HepG2 (cell line): ENCODE measurements at regions not wholly inside any gene's neighbourhood (a gene's known extent, or its start where the extent isn't known, plus 50 kb on each side); places are given as distances from the start of the nearest gene placed in this dataset.

ENCODE experiments used
- ATAC-seq: fragments of 200-7000 bp; cut with Tn5 transposase; 3 replicates; pipeline ENCODE4 v1.9.1; 2020; ENCODE audit warnings: mild to moderate bottlenecking, moderate library complexity
- BruUV-seq: library from RNA; stranded (reverse); fragments of 400-500 nt; replicated peaks from 2 replicates; lab custom pipeline; 2021; lab: Mats Ljungman, UMichigan
- CTCF ChIA-PET: fragments of 300-600 bp; formaldehyde crosslinking; extraction: SDS; loops from one replicate; lab custom pipeline; 2021; ENCODE audit warnings: low total read pairs, inconsistent platforms, low intra/inter-chr PET ratio; lab: Yijun Ruan, JAX
- POLR2A ChIA-PET: fragments of 350-600 bp; sonication (Branson Sonifier 250); formaldehyde crosslinking; loops from one replicate; lab custom pipeline; 2020; ENCODE audit warnings: antibody characterized with exemption, inconsistent platforms; lab: Yijun Ruan, JAX
- DNase-seq: peaks from one replicate; pipeline ENCODE4 v3.0.0-alpha.2; 2015; ENCODE audit warnings: low spot score
- FAIRE-seq: peaks from 3 replicates; lab custom pipeline; 2011; peaks lifted over from hg19 to GRCh38; lab: Jason Lieb, UNC
- H2AFZ ChIP-seq: one replicate; pipeline ENCODE4 v1.6.1; 2011; ENCODE audit warnings: low read length, inconsistent platforms
- H3K27ac ChIP-seq: fragments of 300-600 bp; 3 replicates; pipeline ENCODE4 v1.8.0; 2011; ENCODE audit warnings: mixed run types, mild to moderate bottlenecking, mixed read lengths, low read length, inconsistent platforms; ENCODE audit not compliant: insufficient read depth; ENCODE audit errors: extremely low read length
- H3K27me3 ChIP-seq, 2 experiments: fragments of 200-600 bp in 1 of 2; 2 replicates in 1 of 2; 3 replicates in 1 of 2; pipeline versions ENCODE4 v1.6.0 to v1.8.0; 2011; ENCODE audit warnings: low read length in 2 of 2, mild to moderate bottlenecking in 2 of 2, moderate library complexity in 2 of 2, inconsistent platforms in 1 of 2; ENCODE audit not compliant: insufficient read depth in 2 of 2, control insufficient read depth in 1 of 2
- H3K36me3 ChIP-seq, 2 experiments: fragments of 200-600 bp in 1 of 2; replicated peaks in 1 of 2; 2 replicates in 1 of 2; 3 replicates in 1 of 2; pipeline versions ENCODE4 v1.5.1 to v1.8.0; 2011; ENCODE audit warnings: low read length in 2 of 2, inconsistent platforms in 1 of 2; ENCODE audit not compliant: insufficient read depth in 2 of 2, control insufficient read depth in 1 of 2
- H3K4me1 ChIP-seq: 2 replicates; pipeline ENCODE4 v1.5.1; 2012; ENCODE audit warnings: low read length, inconsistent platforms; ENCODE audit not compliant: insufficient read depth
- H3K4me2 ChIP-seq: 2 replicates; pipeline ENCODE4 v1.6.0; 2011; ENCODE audit warnings: low read depth, low read length, inconsistent platforms
- H3K4me3 ChIP-seq, 3 experiments: fragments of 200-600 bp in 1 of 3; sonication (generic), shearing (Covaris generic) in 1 of 3; replicated peaks in 1 of 3; 2 replicates each; pipeline ENCODE4 v1.5.1; 2011 to 2016; ENCODE audit warnings: low read length in 3 of 3, inconsistent platforms in 2 of 3, low read depth in 2 of 3, mild to moderate bottlenecking in 2 of 3, control low read depth in 1 of 3, mixed read lengths in 1 of 3; ENCODE audit not compliant: insufficient read depth in 1 of 3
- H3K79me2 ChIP-seq: one replicate; pipeline ENCODE4 v1.6.1; 2011; ENCODE audit warnings: low read length, inconsistent platforms; ENCODE audit not compliant: insufficient read depth
- H3K9ac ChIP-seq: 2 replicates; pipeline ENCODE4 v1.6.0; 2011; ENCODE audit warnings: mild to moderate bottlenecking, low read depth, low read length, inconsistent platforms; ENCODE audit not compliant: insufficient read depth
- H3K9me3 ChIP-seq: 2 replicates; pipeline ENCODE4 v1.5.1; 2012; ENCODE audit warnings: mild to moderate bottlenecking, low read length
- H4K20me1 ChIP-seq: 2 replicates; pipeline ENCODE4 v1.6.0; 2011; ENCODE audit warnings: inconsistent platforms, mild to moderate bottlenecking, low read length, moderate library complexity; ENCODE audit not compliant: insufficient read depth
- ARNT2 ChIP-seq: sonication (generic); formaldehyde crosslinking; IDR thresholded peaks from 2 replicates; pipeline ENCODE4 v1.8.0; 2022; ENCODE audit warnings: mild to moderate bottlenecking, low read depth, missing genetic modification reagents, moderate library complexity
- ATAD3A ChIP-seq: sonication (generic); formaldehyde crosslinking; IDR thresholded peaks from 2 replicates; pipeline ENCODE4 v1.4.0; 2020; ENCODE audit warnings: missing genetic modification reagents
- BHLHE40 ChIP-seq: IDR thresholded peaks from 2 replicates; pipeline ENCODE4 v1.6.1; 2011; ENCODE audit warnings: low read length, improper control_type of control experiment
- CBX5 ChIP-seq: sonication (generic); formaldehyde crosslinking; IDR thresholded peaks from 2 replicates; pipeline ENCODE4 v1.4.0; 2020; ENCODE audit warnings: missing genetic modification reagents, borderline replicate concordance
- KLF11 ChIP-seq: IDR thresholded peaks from 2 replicates; pipeline ENCODE4 v1.6.1; 2016; ENCODE audit warnings: missing compliant biosample characterization
- KLF15 ChIP-seq: sonication (generic); formaldehyde crosslinking; IDR thresholded peaks from 2 replicates; pipeline ENCODE4 v1.8.1; 2023; ENCODE audit warnings: borderline replicate concordance, mild to moderate bottlenecking, inconsistent platforms, missing genetic modification reagents, mixed read lengths
- ZFX ChIP-seq: sonication (generic); formaldehyde crosslinking; IDR thresholded peaks from 2 replicates; pipeline ENCODE4 v1.4.0; 2020; ENCODE audit warnings: mild to moderate bottlenecking, low read depth, missing genetic modification reagents, moderate library complexity
- WGBS: methylation state at CpG from one replicate; pipeline ENCODE4 v1.1.6; 2017; ENCODE audit warnings: low lambda C conversion rate; 5-methylcytosine and 5-hydroxymethylcytosine counted together
- in situ Hi-C: cut with HindIII; loops from 2 replicates; pipeline ENCODE4 v1.10.0; 2017; ENCODE audit warnings: low pct_unique_long_range_greater_than_20kb; ENCODE audit not compliant: extremely low pct_ligation_motif_present
- intact Hi-C: fragments of 100-400 bp; cut with micrococcal nuclease; formaldehyde crosslinking; loops from one replicate; pipeline ENCODE4 v1.10.0; 2022; ENCODE audit not compliant: unreplicated experiment
- TF ChIP-seq, protein P1 (sequence below): sonication (generic); formaldehyde crosslinking; IDR thresholded peaks from 2 replicates; pipeline ENCODE4 v1.5.0; 2020; ENCODE audit warnings: missing genetic modification reagents
- TF ChIP-seq, protein P2 (sequence below): sonication (generic); formaldehyde crosslinking; IDR thresholded peaks from 2 replicates; pipeline ENCODE4 v1.8.1; 2023; ENCODE audit warnings: mild to moderate bottlenecking, missing genetic modification reagents, borderline replicate concordance
- TF ChIP-seq, protein P3 (sequence below): sonication (generic); formaldehyde crosslinking; IDR thresholded peaks from 2 replicates; pipeline ENCODE4 v1.5.1; 2020; ENCODE audit warnings: mild to moderate bottlenecking, missing genetic modification reagents, moderate library complexity
- TF ChIP-seq, protein P4 (sequence below): sonication (generic); formaldehyde crosslinking; IDR thresholded peaks from 2 replicates; pipeline ENCODE4 v1.5.0; 2020; ENCODE audit warnings: missing genetic modification reagents, mild to moderate bottlenecking, borderline replicate concordance
- TF ChIP-seq, protein P5 (sequence below): sonication (generic); formaldehyde crosslinking; IDR thresholded peaks from 2 replicates; pipeline ENCODE4 v1.4.0; 2020; ENCODE audit warnings: missing genetic modification reagents, borderline replicate concordance
- TF ChIP-seq, protein P6 (sequence below): sonication (generic); formaldehyde crosslinking; IDR thresholded peaks from 2 replicates; pipeline ENCODE4 v1.8.0; 2022; ENCODE audit warnings: missing genetic modification reagents, mild to moderate bottlenecking, borderline replicate concordance

DNA sequence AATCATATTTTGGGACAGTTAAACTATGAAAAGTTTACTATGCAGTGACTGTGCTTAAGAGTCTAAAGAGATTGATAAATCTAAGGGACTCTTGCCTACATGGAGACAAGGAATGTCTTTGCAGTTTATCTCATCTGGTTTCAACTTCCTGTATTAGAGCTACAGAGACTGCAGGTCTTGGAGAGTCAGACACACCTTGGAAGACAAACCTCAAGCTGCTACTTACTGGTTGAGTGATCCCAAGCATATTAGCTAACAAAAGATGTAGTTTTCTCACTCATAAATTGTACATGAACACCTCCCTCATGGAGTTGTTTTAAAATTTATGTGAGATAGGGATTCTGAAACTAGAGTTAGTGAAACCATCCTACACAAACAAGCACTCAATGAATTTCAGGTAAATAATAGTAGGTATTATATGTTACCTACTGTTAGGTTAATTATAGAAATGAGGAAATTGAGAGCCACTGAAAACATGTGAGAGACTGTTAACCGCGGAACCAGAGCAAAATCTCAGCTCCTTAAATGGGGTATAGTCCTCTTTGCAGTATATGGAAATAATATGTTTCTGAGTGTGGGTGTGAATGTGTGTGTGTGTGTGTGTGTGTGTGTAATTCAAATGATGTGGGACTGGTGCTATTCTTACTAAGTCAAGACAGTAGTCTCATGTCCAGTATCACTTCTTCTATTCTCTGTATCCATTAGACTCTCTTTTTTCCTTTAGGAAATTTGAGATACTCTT, 752.1 kb downstream of the DTWD2 start:
- Histone ChIP-seq H3K9ac (no peak overlapping the region), H3K79me2 (no peaks in the 10 kb centered on the region), H3K4me3 (no peak overlapping the region), H3K27ac (no peak overlapping the region), H3K36me3 (no peaks in the 10 kb centered on the region), H3K4me1 (no peaks in the 10 kb centered on the region), H4K20me1 (no peaks in the 10 kb centered on the region), H3K27me3 (no peaks in the 10 kb centered on the region), H2AFZ (no peak overlapping the region), H3K9me3 (no peaks in the 10 kb centered on the region), H3K4me2 (no peak overlapping the region)
- BruUV-seq: no TSS peak
- FAIRE-seq (no peak), DNase-seq (no peak), ATAC-seq (no peak)
- ChIA-PET POLR2A (no interaction called here), CTCF (no interaction called here)
- WGBS: 0% methylated on average over 2 of the region's 2 CpGs
- intact Hi-C loops (no loop called here), in situ Hi-C loops (no loop called here)
- TF ChIP-seq, protein P1, sequence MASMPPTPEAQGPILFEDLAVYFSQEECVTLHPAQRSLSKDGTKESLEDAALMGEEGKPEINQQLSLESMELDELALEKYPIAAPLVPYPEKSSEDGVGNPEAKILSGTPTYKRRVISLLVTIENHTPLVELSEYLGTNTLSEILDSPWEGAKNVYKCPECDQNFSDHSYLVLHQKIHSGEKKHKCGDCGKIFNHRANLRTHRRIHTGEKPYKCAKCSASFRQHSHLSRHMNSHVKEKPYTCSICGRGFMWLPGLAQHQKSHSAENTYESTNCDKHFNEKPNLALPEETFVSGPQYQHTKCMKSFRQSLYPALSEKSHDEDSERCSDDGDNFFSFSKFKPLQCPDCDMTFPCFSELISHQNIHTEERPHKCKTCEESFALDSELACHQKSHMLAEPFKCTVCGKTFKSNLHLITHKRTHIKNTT (CRISPR knock-in tag): no peak
- TF ChIP-seq, protein P2, sequence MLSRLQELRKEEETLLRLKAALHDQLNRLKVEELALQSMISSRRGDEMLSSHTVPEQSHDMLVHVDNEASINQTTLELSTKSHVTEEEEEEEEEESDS (CRISPR knock-in tag): no peak
- TF ChIP-seq, protein P3, sequence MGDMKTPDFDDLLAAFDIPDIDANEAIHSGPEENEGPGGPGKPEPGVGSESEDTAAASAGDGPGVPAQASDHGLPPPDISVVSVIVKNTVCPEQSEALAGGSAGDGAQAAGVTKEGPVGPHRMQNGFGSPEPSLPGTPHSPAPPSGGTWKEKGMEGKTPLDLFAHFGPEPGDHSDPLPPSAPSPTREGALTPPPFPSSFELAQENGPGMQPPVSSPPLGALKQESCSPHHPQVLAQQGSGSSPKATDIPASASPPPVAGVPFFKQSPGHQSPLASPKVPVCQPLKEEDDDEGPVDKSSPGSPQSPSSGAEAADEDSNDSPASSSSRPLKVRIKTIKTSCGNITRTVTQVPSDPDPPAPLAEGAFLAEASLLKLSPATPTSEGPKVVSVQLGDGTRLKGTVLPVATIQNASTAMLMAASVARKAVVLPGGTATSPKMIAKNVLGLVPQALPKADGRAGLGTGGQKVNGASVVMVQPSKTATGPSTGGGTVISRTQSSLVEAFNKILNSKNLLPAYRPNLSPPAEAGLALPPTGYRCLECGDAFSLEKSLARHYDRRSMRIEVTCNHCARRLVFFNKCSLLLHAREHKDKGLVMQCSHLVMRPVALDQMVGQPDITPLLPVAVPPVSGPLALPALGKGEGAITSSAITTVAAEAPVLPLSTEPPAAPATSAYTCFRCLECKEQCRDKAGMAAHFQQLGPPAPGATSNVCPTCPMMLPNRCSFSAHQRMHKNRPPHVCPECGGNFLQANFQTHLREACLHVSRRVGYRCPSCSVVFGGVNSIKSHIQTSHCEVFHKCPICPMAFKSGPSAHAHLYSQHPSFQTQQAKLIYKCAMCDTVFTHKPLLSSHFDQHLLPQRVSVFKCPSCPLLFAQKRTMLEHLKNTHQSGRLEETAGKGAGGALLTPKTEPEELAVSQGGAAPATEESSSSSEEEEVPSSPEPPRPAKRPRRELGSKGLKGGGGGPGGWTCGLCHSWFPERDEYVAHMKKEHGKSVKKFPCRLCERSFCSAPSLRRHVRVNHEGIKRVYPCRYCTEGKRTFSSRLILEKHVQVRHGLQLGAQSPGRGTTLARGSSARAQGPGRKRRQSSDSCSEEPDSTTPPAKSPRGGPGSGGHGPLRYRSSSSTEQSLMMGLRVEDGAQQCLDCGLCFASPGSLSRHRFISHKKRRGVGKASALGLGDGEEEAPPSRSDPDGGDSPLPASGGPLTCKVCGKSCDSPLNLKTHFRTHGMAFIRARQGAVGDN (CRISPR knock-in tag): no peak
- no peak for TF ChIP-seq ATAD3A (CRISPR knock-in tag)
- TF ChIP-seq ARNT2 (CRISPR knock-in tag): no peak
- TF ChIP-seq, protein P4, sequence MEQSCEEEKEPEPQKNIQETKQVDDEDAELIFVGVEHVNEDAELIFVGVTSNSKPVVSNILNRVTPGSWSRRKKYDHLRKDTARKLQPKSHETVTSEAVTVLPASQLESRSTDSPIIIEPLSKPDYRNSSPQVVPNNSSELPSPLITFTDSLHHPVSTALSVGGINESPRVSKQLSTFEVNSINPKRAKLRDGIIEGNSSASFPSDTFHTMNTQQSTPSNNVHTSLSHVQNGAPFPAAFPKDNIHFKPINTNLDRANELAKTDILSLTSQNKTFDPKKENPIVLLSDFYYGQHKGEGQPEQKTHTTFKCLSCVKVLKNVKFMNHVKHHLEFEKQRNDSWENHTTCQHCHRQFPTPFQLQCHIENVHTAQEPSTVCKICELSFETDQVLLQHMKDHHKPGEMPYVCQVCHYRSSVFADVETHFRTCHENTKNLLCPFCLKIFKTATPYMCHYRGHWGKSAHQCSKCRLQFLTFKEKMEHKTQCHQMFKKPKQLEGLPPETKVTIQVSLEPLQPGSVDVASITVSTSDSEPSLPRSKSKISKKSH (CRISPR knock-in tag): no peak
- TF ChIP-seq ZFX (CRISPR knock-in tag): no peak
- no peak for TF ChIP-seq KLF11
- TF ChIP-seq KLF15 (CRISPR knock-in tag): no peak
- TF ChIP-seq, protein P5, sequence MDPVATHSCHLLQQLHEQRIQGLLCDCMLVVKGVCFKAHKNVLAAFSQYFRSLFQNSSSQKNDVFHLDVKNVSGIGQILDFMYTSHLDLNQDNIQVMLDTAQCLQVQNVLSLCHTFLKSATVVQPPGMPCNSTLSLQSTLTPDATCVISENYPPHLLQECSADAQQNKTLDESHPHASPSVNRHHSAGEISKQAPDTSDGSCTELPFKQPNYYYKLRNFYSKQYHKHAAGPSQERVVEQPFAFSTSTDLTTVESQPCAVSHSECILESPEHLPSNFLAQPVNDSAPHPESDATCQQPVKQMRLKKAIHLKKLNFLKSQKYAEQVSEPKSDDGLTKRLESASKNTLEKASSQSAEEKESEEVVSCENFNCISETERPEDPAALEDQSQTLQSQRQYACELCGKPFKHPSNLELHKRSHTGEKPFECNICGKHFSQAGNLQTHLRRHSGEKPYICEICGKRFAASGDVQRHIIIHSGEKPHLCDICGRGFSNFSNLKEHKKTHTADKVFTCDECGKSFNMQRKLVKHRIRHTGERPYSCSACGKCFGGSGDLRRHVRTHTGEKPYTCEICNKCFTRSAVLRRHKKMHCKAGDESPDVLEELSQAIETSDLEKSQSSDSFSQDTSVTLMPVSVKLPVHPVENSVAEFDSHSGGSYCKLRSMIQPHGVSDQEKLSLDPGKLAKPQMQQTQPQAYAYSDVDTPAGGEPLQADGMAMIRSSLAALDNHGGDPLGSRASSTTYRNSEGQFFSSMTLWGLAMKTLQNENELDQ (CRISPR knock-in tag): no peak
- TF ChIP-seq BHLHE40: no peak
- no peak for TF ChIP-seq CBX5
- TF ChIP-seq, protein P6, sequence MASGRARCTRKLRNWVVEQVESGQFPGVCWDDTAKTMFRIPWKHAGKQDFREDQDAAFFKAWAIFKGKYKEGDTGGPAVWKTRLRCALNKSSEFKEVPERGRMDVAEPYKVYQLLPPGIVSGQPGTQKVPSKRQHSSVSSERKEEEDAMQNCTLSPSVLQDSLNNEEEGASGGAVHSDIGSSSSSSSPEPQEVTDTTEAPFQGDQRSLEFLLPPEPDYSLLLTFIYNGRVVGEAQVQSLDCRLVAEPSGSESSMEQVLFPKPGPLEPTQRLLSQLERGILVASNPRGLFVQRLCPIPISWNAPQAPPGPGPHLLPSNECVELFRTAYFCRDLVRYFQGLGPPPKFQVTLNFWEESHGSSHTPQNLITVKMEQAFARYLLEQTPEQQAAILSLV (CRISPR knock-in tag): no peak
